CD4-positive, alpha-beta T cell treated with Interleukin-1 beta for 1 hour (primary cell): ENCODE measurements at regions not wholly inside any gene's neighbourhood (a gene's known extent, or its start where the extent isn't known, plus 50 kb on each side); places are given as distances from the start of the nearest gene placed in this dataset.
"Not testable (repeated sequence)": the region's sequence is repeated elsewhere in the genome, so short reads cannot be mapped to it uniquely, and the experiment has no call there.

Experiments
- DNase-seq, 2 donors: peaks; one replicate each; pipeline ENCODE4 v3.0.0-alpha.2; 2020 to 2022

DNA sequence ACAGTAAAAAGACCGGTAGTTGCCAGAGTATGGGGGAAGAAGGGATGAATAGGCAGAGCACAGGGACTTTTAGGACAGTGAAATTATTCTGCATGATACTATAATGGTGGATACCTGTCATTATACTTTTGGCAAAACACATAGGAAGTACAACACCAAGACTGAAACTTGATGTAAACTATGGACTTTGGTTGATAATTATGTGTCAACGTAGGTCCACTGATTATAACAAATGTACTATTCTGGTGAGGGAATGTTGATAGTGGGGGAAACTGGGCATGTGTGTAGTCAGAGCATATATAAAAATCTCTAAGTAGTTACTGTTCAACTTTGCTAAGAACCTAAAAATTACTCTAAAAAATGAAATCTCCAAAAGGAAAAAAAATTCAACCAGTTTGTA is 629.7 kb downstream of the CCDC85A start:
- DNase-seq, result no peak

DNA sequence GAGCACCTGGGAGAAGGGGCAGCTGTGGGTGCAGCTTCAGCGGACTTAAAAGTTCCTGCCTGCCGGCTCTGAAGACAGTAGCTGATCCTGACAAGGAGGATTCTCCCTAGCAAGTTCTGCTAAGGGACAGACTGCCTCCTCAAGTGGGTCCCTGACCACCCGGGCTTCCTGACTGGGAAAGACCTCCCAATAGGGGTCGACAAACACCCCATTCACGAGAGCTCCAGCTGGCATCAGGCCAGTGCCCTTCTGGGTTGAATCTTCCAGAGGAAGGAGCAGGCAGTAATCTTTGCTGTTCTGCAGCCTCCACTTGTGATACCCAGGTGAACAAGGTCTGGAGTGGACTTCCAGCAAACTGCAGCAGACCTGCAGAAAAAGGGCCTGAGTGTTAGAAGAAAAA is 632.9 kb downstream of the CCDC85A start:
- no peak for DNase-seq

GRCh38 chr2:56831780-56832179 is 648.0 kb downstream of the CCDC85A start:
- DNase-seq, result no peak

- DNase-seq, result no peak
These were observed 650.9 kb downstream of the CCDC85A start for GRCh38 chr2:56834686-56835085.

DNA sequence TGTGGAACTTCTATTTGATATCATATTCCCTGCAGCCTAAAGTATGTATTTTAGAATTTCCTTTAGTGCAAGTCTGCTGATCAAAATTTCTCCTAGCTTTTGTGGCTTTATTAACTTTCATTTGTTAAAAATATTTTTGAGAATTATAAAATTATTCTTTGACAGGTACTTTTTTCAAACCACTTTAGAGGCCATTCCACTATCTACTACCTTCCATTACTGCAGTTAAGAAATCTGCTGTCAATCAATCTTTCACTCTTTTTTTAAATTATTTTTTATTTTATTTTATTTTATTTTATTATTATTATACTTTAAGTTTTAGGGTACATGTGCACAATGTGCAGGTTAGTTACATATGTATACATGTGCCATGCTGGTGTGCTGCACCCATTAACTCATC is 656.2 kb downstream of the CCDC85A start:
- DNase-seq, result not testable (repeated sequence)

GRCh38 chr2:56860991-56861390 is 677.2 kb downstream of the CCDC85A start:
- DNase-seq, result no peak

- DNase-seq, result no peak
These were observed 687.9 kb downstream of the CCDC85A start for GRCh38 chr2:56871644-56872043.

GRCh38 chr2:56874717-56875116 is 690.9 kb downstream of the CCDC85A start:
- DNase-seq, result no peak

DNA sequence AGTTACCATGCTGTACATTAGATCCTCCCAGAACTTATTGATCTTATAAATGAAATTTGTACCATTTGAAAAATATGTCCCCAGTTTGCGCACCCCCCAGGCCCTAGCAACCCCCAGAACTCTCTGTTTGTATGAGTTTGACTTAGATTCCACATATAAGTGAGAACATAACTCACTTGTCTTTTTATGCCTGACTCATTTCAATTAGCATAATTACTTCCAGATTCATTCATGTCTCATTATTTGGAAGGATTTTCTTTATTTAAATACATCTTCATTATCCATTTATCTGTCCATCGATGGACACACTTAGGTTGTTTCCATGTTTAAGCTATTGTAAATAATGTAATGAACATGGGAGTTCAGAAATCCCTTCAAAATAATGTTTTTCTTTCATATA is 705.9 kb downstream of the CCDC85A start:
- no peak for DNase-seq

- DNase-seq, result no peak
These were observed 708.6 kb downstream of the CCDC85A start for GRCh38 chr2:56892382-56892781.

DNA sequence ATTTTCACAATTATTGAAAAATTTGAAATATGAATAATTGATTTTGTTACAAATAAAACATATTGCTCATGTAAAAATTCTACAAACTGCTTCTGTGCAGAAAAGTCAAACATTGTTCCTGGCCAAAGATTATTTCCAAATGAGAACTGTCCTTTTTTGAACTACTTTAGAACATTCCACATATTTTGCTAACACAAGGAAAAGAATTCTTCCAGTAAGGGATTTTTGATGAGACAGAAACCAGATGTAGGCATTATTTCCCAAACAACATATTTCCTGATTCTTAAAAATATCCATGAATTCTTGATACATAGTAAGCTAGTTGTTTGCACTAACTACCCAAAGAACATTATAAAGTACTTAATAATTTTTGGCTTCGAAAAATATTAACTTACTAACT is 715.2 kb downstream of the CCDC85A start:
- no peak for DNase-seq

- DNase-seq, result no peak
These were observed 728.7 kb downstream of the CCDC85A start for GRCh38 chr2:56912490-56912889.

DNA sequence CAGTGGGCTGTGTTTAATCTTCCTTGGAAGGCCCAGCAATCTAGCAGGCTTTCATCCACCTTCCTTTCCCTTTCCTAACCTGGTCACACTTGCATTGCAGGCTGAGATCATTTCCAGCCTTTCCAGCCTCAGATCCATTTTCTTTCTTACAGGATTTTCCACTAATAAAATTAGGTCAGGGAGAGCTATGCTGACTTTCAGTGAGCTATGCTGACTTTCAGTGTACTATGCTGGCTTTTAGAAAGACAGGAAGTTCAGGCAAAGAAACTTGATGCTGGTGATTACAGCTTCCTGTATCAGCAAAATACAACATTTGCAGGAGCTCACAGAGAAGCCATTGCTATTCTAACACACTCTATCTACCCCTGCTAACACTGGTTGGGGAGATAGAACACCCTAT is 735.0 kb downstream of the CCDC85A start:
- no peak for DNase-seq

DNA sequence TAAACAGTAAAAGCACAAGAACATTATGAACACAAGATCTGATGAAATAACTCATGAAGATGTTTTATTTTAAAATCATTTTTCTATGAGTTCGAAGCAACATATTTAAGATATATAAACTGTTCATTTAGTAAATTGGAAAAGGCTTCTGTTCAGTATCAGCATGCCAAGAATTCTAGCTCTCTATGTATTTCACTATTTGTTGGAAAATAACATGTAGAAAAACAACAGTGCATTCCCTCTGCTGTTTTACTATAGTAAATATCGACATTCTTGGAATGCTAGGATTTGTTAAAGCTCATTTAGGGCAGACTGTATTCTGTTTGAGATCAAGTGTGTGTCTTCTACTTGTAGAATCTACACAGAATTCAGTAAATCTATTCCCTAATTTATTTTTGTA is 750.2 kb downstream of the CCDC85A start:
- no peak for DNase-seq

GRCh38 chr2:56934866-56935265 is 751.1 kb downstream of the CCDC85A start:
- no peak for DNase-seq

DNA sequence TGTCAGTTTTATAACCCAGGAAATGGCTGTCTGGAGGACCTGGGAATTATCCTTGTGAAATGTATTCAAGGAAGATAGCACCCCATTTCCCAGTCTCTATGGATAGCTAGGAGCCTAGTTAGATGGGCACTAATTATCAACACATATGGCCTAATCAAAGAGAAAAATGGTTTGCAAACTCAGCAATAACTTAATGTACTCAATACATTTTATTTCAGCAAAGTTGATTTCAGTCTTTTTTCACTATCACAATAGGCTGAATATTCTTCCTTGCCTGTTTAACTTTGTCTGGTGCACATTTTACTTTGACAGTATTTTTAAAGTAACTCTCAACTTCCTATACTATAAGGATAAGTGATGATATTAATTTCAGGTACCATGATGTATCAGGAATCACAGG is 756.3 kb downstream of the CCDC85A start:
- DNase-seq, result no peak

DNA sequence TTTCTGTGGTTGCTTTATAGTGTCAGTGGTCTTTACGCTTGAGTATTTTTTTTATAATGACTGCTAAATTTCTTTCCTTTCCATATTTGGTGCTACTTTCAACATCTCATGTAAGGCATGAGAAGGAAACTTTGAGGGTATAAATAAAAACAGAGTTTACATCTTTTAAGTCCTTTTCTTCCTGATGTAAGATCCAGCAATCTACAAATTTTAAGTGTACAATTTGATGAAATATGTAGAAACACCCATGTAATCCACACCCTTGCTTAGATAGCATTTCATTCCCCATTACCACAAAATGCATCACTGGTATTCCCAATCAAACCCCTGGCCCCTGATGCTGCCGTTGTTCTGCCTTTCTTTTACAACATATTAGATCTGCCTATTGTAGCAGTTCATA is 769.1 kb downstream of the CCDC85A start:
- no peak for DNase-seq

GRCh38 chr2:56960581-56960980 is 776.8 kb downstream of the CCDC85A start:
- DNase-seq, result no peak

GRCh38 chr2:56962673-56963072 is 778.9 kb downstream of the CCDC85A start:
- DNase-seq, result no peak

GRCh38 chr2:56969513-56969912 is 785.7 kb downstream of the CCDC85A start:
- no peak for DNase-seq

DNA sequence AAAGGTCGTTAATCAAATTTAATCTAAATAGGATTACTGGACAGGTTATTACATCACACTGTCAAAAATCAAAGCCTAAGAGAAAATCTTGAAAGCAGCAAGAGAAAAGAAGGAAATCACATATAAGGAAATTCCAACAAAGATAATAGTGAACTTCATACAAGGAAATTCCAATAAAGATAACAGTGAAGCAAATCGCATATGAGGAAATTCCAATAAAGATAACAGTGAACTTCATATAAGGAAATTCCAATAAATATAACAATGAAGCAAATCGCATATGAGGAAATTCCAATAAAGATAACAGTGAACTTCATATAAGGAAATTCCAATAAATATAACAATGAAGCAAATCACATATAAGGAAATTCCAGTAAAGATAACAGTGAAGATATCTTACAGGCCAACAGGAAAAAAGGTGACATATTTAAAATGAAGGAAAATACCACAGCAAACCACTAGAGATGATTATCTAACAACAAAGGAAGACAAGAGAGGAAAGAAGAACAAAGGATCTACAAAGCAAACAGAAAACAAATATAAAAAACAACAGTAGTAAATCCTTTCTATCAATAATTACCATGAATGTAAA is 787.7 kb downstream of the CCDC85A start:
- no peak for DNase-seq

- no peak for DNase-seq
These were observed 797.8 kb downstream of the CCDC85A start for GRCh38 chr2:56981554-56981953.

GRCh38 chr2:56985609-56986008 is 801.8 kb downstream of the CCDC85A start:
- DNase-seq, result no peak

GRCh38 chr2:57022496-57022895 is 838.7 kb downstream of the CCDC85A start:
- DNase-seq, result no peak

DNA sequence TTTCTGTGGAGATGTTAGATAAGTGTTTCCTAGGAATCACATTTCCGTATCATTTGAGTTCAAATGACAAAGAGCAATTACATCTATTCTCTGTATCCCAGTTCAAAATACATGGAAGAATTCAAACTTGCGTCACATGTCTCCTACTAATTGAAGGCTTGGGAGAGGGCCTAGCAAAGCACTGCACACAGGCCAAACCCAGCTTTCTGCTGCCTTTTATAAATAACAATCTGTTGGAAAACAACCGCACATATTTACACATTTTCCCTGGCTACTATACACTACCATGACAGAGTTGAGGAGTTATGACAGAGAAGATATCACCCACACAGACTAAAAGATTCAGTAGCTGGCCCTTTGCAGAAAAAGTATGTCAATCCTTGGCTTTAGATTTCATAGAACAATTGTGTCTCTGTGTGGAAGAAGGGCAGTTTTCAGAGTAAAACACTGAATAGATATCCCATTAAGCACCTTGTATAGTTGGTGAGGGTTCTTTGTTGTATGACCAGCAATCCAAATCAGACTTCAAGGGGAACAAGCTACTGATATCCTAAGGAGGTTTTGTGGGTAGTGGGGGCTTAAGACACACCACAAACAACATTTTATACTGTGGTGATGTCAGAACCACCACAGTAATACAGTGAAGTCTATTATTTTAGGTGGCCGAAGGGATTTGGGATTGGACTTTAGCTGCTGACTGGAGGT is 861.3 kb downstream of the CCDC85A start:
- no peak for DNase-seq
